Adrenal gland (tissue), 5 donors: ENCODE measurements at regions not wholly inside any gene's neighbourhood (a gene's known extent, or its start where the extent isn't known, plus 50 kb on each side); places are given as distances from the start of the nearest gene placed in this dataset.

Experiments
- POLR2A ChIP-seq, 2 donors: fragments of 450-650 bp; IDR thresholded peaks; one replicate each; pipeline ENCODE4 v1.6.1; 2017; ENCODE audit warnings: antibody characterized with exemption in 2 of 2, mild to moderate bottlenecking in 2 of 2, moderate library complexity in 1 of 2
- TF ChIP-seq, protein P1 (sequence below), 6 experiments: fragments of 450-650 bp in 4 of 6; fragments of 200-600 bp in 2 of 6; sonication (generic) in 1 of 6; IDR thresholded peaks; 1 replicate in 5 of 6; 2 replicates in 1 of 6; pipeline versions ENCODE4 v1.5.1 to v1.8.0; 2016 to 2021; ENCODE audit warnings: antibody characterized with exemption in 6 of 6, mild to moderate bottlenecking in 2 of 6, moderate library complexity in 1 of 6
- donor health status: DM: no; HTN: no; CAD: no.

DNA sequence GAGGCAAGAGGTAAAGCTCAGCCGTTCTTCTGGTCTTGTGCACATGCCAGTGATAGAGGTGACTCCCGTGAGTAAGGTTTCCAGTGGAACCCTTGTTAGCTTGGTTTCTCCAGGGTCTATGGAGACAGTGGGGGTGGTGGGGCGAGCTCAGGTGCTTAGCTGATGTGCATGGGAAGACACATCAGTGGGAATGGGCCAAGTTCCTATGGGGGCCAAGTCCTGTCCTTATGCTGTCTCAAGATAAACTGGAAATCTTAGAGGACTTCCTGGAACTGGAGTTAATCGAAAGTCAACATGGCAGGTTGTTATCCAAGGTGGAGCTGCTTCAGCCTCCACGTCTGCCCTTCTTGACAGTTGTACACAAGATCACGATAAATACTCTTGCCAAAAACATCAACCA is 130.1 kb upstream of the TMEM18 start:
- TF ChIP-seq, protein P1, sequence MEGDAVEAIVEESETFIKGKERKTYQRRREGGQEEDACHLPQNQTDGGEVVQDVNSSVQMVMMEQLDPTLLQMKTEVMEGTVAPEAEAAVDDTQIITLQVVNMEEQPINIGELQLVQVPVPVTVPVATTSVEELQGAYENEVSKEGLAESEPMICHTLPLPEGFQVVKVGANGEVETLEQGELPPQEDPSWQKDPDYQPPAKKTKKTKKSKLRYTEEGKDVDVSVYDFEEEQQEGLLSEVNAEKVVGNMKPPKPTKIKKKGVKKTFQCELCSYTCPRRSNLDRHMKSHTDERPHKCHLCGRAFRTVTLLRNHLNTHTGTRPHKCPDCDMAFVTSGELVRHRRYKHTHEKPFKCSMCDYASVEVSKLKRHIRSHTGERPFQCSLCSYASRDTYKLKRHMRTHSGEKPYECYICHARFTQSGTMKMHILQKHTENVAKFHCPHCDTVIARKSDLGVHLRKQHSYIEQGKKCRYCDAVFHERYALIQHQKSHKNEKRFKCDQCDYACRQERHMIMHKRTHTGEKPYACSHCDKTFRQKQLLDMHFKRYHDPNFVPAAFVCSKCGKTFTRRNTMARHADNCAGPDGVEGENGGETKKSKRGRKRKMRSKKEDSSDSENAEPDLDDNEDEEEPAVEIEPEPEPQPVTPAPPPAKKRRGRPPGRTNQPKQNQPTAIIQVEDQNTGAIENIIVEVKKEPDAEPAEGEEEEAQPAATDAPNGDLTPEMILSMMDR (IDR thresholded peaks at IDR 0.05), result no peak
- TF ChIP-seq POLR2A (IDR thresholded peaks at IDR 0.05), result no peak
